ENCODE measurements at regions not wholly inside any gene's neighbourhood (a gene's known extent, or its start where the extent isn't known, plus 50 kb on each side); places are given as distances from the start of the nearest gene placed in this dataset.

DNA sequence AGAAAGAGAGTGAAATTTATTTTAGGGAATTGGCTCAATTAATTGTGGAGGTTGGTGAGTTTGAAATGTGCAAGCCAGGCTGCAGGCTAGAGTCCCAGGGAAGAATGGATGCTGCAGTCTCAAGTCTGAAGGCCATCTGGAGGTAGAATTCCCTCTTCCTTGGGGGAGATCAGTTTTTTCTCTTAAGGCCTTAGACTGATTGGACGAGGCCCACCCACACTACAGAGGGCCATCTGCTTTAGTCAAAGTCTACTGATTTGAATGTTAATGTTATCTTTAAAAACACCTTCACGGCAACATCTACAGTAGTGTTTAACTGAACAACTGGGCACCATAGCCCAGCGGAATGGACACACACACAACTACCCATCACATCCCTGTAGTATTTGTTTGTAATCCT is 245.9 kb upstream of the IRF2BP2 start:
- H3K4me3 ChIP-seq (ENCODE audit: low read length) = no peak overlapping the region
- peaks cover 6% of the 10 kb centered on the region for H3K4me1 ChIP-seq (ENCODE audit: control insufficient read depth, insufficient read depth, low read length)
- no peak overlapping the region for H3K27ac ChIP-seq (ENCODE audit: low read length)
- peaks cover under 1% of the 10 kb centered on the region for H3K9me3 ChIP-seq (ENCODE audit: control insufficient read depth, insufficient read depth, low read length)
- Mint-ChIP-seq H3K27me3 (ENCODE audit: low read depth in 2 of 2) (peaks cover 0 to 6% of the 10 kb centered on the region in 2 donors), H3K9me3 (no peaks in the 10 kb centered on the region), H3K27ac (no peak overlapping the region), H3K4me1 (no peaks in the 10 kb centered on the region), H3K4me3 (no peak overlapping the region), H3K36me3 (no peaks in the 10 kb centered on the region)
- TF ChIP-seq, protein P1, sequence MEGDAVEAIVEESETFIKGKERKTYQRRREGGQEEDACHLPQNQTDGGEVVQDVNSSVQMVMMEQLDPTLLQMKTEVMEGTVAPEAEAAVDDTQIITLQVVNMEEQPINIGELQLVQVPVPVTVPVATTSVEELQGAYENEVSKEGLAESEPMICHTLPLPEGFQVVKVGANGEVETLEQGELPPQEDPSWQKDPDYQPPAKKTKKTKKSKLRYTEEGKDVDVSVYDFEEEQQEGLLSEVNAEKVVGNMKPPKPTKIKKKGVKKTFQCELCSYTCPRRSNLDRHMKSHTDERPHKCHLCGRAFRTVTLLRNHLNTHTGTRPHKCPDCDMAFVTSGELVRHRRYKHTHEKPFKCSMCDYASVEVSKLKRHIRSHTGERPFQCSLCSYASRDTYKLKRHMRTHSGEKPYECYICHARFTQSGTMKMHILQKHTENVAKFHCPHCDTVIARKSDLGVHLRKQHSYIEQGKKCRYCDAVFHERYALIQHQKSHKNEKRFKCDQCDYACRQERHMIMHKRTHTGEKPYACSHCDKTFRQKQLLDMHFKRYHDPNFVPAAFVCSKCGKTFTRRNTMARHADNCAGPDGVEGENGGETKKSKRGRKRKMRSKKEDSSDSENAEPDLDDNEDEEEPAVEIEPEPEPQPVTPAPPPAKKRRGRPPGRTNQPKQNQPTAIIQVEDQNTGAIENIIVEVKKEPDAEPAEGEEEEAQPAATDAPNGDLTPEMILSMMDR (IDR thresholded peaks at IDR 0.05) = no peak
- ATAC-seq (no peak), DNase-seq (no peak)
- no peaks in the 10 kb centered on the region for H3K27me3 ChIP-seq (ENCODE audit: control insufficient read depth, insufficient read depth, low read length)
- no CpG with 5 or more reads among the region's 3 CpGs for whole genome bisulfite sequencing (ENCODE audit: insufficient coverage)
- intact Hi-C loops (cut with micrococcal nuclease) = no loop called here
- H3K36me3 ChIP-seq (ENCODE audit: control insufficient read depth, insufficient read depth, low read length) = no peaks in the 10 kb centered on the region

DNA sequence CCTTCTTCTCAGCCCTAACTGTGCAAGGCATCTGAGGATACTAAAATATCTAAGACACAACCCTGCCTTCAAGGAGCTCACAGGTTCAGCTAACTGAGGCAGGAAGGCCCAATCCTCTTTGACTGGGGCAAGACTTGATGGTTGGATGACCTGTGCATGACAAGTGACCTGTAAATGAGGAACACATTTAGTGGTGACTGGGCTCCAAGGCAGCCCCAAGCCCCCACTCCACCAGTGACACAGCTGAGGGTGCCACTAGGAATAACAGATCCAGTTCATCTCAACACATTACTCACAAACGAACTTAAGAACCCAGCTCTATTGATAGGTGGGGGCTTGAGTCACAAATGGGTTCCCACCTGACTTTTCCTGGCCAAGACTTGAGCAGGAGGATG is 244.7 kb upstream of the IRF2BP2 start:
- Histone ChIP-seq H3K9me3 (ENCODE audit: control insufficient read depth, insufficient read depth, low read length) (no peaks in the 10 kb centered on the region), H3K4me3 (ENCODE audit: low read length) (no peak overlapping the region), H3K27me3 (ENCODE audit: control insufficient read depth, insufficient read depth, low read length) (no peaks in the 10 kb centered on the region), H3K27ac (ENCODE audit: low read length) (no peak overlapping the region), H3K36me3 (ENCODE audit: control insufficient read depth, insufficient read depth, low read length) (no peaks in the 10 kb centered on the region), H3K4me1 (ENCODE audit: control insufficient read depth, insufficient read depth, low read length) (peaks cover 6% of the 10 kb centered on the region)
- WGBS (ENCODE audit: insufficient coverage) = 75% methylated on average over 1 of the region's 1 CpG
- peak overlapping the region in 1 of 2 donors; percentile 16 for H3K27ac Mint-ChIP-seq
- H3K9me3 Mint-ChIP-seq = no peaks in the 10 kb centered on the region
- H3K36me3 Mint-ChIP-seq = no peaks in the 10 kb centered on the region
- DNase-seq (no peak), ATAC-seq (no peak)
- H3K27me3 Mint-ChIP-seq (ENCODE audit: low read depth in 2 of 2) = peaks cover 0 to 6% of the 10 kb centered on the region in 2 donors
- intact Hi-C loops (cut with micrococcal nuclease) = no loop called here
- TF ChIP-seq, protein P1 (IDR thresholded peaks at IDR 0.05) = no peak
- H3K4me3 Mint-ChIP-seq = no peak overlapping the region
- H3K4me1 Mint-ChIP-seq = no peaks in the 10 kb centered on the region

DNA sequence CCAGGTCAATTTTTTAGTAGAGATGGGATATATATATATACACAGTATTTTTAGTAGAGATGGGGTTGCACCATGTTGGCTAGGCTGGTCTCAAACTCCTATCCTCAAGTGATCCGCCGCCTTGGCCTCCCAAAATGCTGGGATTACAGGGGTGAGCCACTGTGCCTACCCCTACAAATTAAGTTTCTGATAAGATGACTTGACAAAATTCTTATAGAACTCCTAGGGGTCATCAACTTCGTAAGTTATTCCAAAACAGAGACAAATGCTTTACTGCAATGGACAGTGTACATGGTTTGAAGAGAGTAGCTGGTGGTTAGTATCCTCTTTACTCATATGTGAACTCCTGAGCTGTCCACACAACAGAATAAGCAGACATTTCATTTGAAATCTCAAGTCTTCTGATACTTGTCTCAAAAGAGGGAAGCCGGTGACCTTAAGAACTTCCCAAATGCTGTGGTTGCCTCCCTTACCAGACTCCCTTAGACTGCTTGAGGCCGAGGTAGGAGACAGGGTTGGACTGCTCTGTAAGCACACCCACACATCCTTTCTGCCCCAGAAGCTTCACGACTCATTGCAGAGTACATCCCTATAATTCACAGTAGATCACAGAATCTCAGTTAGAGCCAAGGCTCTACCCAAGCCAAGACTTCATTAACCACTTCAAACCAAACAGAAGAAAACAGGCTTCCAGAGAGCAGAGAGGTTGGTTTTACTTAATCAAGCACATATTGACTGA is 244.1 kb upstream of the IRF2BP2 start:
- Mint-ChIP-seq H3K4me1 (peaks cover 3 to 4% of the 10 kb centered on the region in 2 donors), H3K27me3 (ENCODE audit: low read depth in 2 of 2) (peaks cover 0 to 11% of the 10 kb centered on the region in 2 donors), H3K9me3 (no peaks in the 10 kb centered on the region), H3K4me3 (no peak overlapping the region), H3K36me3 (no peaks in the 10 kb centered on the region), H3K27ac (peak overlapping the region in 1 of 2 donors; percentile 16)
- Histone ChIP-seq H3K36me3 (ENCODE audit: control insufficient read depth, insufficient read depth, low read length) (no peaks in the 10 kb centered on the region), H3K4me1 (ENCODE audit: control insufficient read depth, insufficient read depth, low read length) (peaks cover 6% of the 10 kb centered on the region), H3K9me3 (ENCODE audit: control insufficient read depth, insufficient read depth, low read length) (no peaks in the 10 kb centered on the region), H3K27me3 (ENCODE audit: control insufficient read depth, insufficient read depth, low read length) (no peaks in the 10 kb centered on the region), H3K4me3 (ENCODE audit: low read length) (no peak overlapping the region), H3K27ac (ENCODE audit: low read length) (no peak overlapping the region)
- intact Hi-C loops (cut with micrococcal nuclease) = no loop called here
- DNase-seq (no peak), ATAC-seq (no peak)
- TF ChIP-seq, protein P1 (IDR thresholded peaks at IDR 0.05) = no peak
- WGBS (ENCODE audit: insufficient coverage) = 73% methylated on average over 5 of the region's 6 CpGs

DNA sequence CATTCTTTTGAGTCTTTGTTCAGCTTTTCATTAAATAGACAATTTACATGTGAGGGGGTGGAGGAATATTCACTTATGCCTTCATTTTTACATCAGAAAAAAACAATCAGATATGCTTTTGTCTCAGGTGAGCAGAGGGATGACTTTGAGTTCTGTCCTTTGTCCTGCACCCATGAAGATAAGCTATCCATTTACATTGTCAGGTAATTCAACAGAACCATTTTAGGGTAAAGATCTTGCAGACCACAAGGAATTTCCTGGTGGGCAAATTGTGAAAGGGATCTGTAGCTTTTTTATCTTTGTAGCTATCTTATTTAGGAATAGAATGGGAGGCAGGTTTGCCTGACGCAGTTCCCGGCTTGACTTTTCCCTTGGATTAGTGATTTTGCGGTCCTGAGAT is 242.7 kb upstream of the IRF2BP2 start:
- H3K9me3 ChIP-seq (ENCODE audit: control insufficient read depth, insufficient read depth, low read length) = no peaks in the 10 kb centered on the region
- ATAC-seq = no peak
- H3K27me3 Mint-ChIP-seq (ENCODE audit: low read depth in 2 of 2) = peaks cover 3 to 20% of the 10 kb centered on the region in 2 donors
- H3K9me3 Mint-ChIP-seq = no peaks in the 10 kb centered on the region
- H3K36me3 ChIP-seq (ENCODE audit: control insufficient read depth, insufficient read depth, low read length) = no peaks in the 10 kb centered on the region
- no peak overlapping the region for H3K4me3 Mint-ChIP-seq
- intact Hi-C loops (cut with micrococcal nuclease) = no loop called here
- no peak overlapping the region for H3K27ac Mint-ChIP-seq
- H3K4me1 Mint-ChIP-seq = peaks cover 3 to 4% of the 10 kb centered on the region in 2 donors
- peaks cover 6% of the 10 kb centered on the region for H3K4me1 ChIP-seq (ENCODE audit: control insufficient read depth, insufficient read depth, low read length)
- no peak overlapping the region for H3K4me3 ChIP-seq (ENCODE audit: low read length)
- H3K36me3 Mint-ChIP-seq = no peaks in the 10 kb centered on the region
- H3K27me3 ChIP-seq (ENCODE audit: control insufficient read depth, insufficient read depth, low read length) = no peaks in the 10 kb centered on the region
- H3K27ac ChIP-seq (ENCODE audit: low read length) = no peak overlapping the region
- DNase-seq = no peak
- TF ChIP-seq, protein P1 (IDR thresholded peaks at IDR 0.05) = no peak
- WGBS (ENCODE audit: insufficient coverage) = no CpG with 5 or more reads among the region's 3 CpGs
